PC-3 (cell line): ENCODE measurements at regions not wholly inside any gene's neighbourhood (a gene's known extent, or its start where the extent isn't known, plus 50 kb on each side); places are given as distances from the start of the nearest gene placed in this dataset.

Source experiments
- ATAC-seq: fragments of 200-7000 bp; cut with Tn5 transposase; 2 replicates; pipeline ENCODE4 v1.9.1; 2020; ENCODE audit warnings: mild to moderate bottlenecking, moderate library complexity
- BruUV-seq: library from RNA; stranded (reverse); fragments of 400-500 nt; replicated peaks from 2 replicates; lab custom pipeline; 2021; lab: Mats Ljungman, UMichigan
- CTCF ChIA-PET: fragments of 300-600 bp; sonication (Branson Sonifier 250); formaldehyde crosslinking; loops from one replicate; lab custom pipeline; 2022; ENCODE audit warnings: antibody characterized with exemption; lab: Charles Lee
- POLR2A ChIA-PET: fragments of 300-600 bp; sonication (Branson Sonifier 250); formaldehyde crosslinking; loops from one replicate; lab custom pipeline; 2022; ENCODE audit warnings: antibody characterized with exemption; ENCODE audit not compliant: unreplicated experiment; lab: Charles Lee
- DNase-seq: peaks from one replicate; pipeline ENCODE4 v3.0.0-alpha.2; 2015
- H2AFZ ChIP-seq: fragments of 300-600 bp; sonication (generic); 2 replicates; pipeline ENCODE4 v1.6.0; 2016; ENCODE audit warnings: antibody characterized with exemption, low read length
- H3F3A ChIP-seq: fragments of 300-600 bp; sonication (generic); one replicate; pipeline ENCODE4 v1.6.0; 2017; ENCODE audit warnings: antibody characterized with exemption, low read length, control low read depth, mild to moderate bottlenecking; ENCODE audit not compliant: unreplicated experiment
- H3K27ac ChIP-seq: fragments of 300-600 bp; sonication (generic); 2 replicates; pipeline ENCODE4 v1.5.1; 2016; ENCODE audit warnings: mild to moderate bottlenecking, low read length
- H3K27me3 ChIP-seq: fragments of 300-600 bp; sonication (generic); 2 replicates; pipeline ENCODE4 v1.6.1; 2016; ENCODE audit warnings: low read length, mixed read lengths
- H3K36me3 ChIP-seq: fragments of 300-600 bp; sonication (generic); 2 replicates; pipeline ENCODE4 v1.6.1; 2016; ENCODE audit warnings: low read depth, mixed run types, low read length, mixed read lengths
- H3K4me1 ChIP-seq: fragments of 300-600 bp; sonication (generic); 2 replicates; pipeline ENCODE4 v1.5.1; 2016; ENCODE audit warnings: low read length; ENCODE audit not compliant: insufficient read depth
- H3K4me2 ChIP-seq: fragments of 300-600 bp; sonication (generic); 2 replicates; pipeline ENCODE4 v1.6.0; 2016; ENCODE audit warnings: low read length
- H3K4me3 ChIP-seq: fragments of 300-600 bp; sonication (generic); 2 replicates; pipeline ENCODE4 v1.5.1; 2016; ENCODE audit warnings: mild to moderate bottlenecking, low read length, mixed read lengths
- H3K79me2 ChIP-seq: fragments of 300-600 bp; sonication (generic); 2 replicates; pipeline ENCODE4 v1.6.1; 2017; ENCODE audit warnings: low read length, mixed read lengths
- H3K9ac ChIP-seq: fragments of 300-600 bp; sonication (generic); 2 replicates; pipeline ENCODE4 v1.6.0; 2016; ENCODE audit warnings: mild to moderate bottlenecking, low read length
- H3K9me2 ChIP-seq: fragments of 300-600 bp; sonication (generic); replicated peaks from 2 replicates; pipeline ENCODE4 v1.6.1; 2016; ENCODE audit warnings: mixed run types, low read length, mixed read lengths
- H3K9me3 ChIP-seq: fragments of 300-600 bp; sonication (generic); 2 replicates; pipeline ENCODE4 v1.6.1; 2016; ENCODE audit warnings: low read length, mixed read lengths
- H4K20me1 ChIP-seq: fragments of 300-600 bp; sonication (generic); 2 replicates; pipeline ENCODE4 v1.6.1; 2016; ENCODE audit warnings: low read length, mixed read lengths
- CTCF ChIP-seq: fragments of 300-600 bp; sonication (generic); conservative IDR thresholded peaks from 2 replicates; pipeline ENCODE4 v1.5.1; 2017; ENCODE audit warnings: antibody characterized with exemption, low read depth, mild to moderate bottlenecking, low read length
- EZH2 ChIP-seq: fragments of 300-600 bp; sonication (generic); IDR thresholded peaks from one replicate; pipeline ENCODE4 v1.6.1; 2017; ENCODE audit warnings: antibody characterized with exemption, mild to moderate bottlenecking, low read length; ENCODE audit not compliant: unreplicated experiment
- EZH2phosphoT487 ChIP-seq: fragments of 300-600 bp; sonication (generic); IDR thresholded peaks from 2 replicates; pipeline ENCODE4 v1.6.1; 2018; ENCODE audit warnings: mild to moderate bottlenecking, antibody characterized with exemption, low read length, borderline replicate concordance
- intact Hi-C: fragments of 100-400 bp; cut with micrococcal nuclease; formaldehyde crosslinking; loops from 2 replicates; pipeline ENCODE4 v1.9.0; 2023

DNA sequence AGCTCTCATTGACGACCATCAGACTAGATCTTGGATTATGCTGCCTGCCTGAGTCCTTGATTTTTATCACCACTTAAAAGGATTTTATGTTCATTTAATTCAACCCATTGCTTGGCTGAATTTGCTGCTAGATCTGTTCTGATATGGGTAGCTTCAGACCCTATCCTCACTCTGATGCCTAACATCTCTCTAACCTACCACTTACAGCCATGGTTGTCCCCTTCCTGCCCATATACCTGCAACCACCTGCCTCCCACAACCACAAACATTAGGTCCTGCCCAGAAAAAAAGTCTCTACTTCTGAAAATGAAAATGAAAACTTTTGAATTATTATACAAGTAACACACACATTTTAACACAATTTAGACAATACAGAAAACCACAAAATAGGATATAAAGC is 310.8 kb downstream of the HNRNPD start:
- Histone ChIP-seq H3K4me2 (no peak overlapping the region), H3K27ac (no peak overlapping the region), H3K4me3 (no peak overlapping the region), H3K9me3 (no peaks in the 10 kb centered on the region), H3K79me2 (no peaks in the 10 kb centered on the region), H3K4me1 (no peaks in the 10 kb centered on the region), H3F3A (no peaks in the 10 kb centered on the region), H4K20me1 (no peaks in the 10 kb centered on the region), H3K27me3 (no peaks in the 10 kb centered on the region; the same call in 1 of the 2 replicates), H2AFZ (no peak overlapping the region), H3K9me2 (no peaks in the 10 kb centered on the region), H3K9ac (no peak overlapping the region), H3K36me3 (no peaks in the 10 kb centered on the region)
- DNase-seq (no peak), ATAC-seq (no peak)
- BruUV-seq, result no TSS peak
- no peak for TF ChIP-seq EZH2
- TF ChIP-seq EZH2phosphoT487, result no peak
- no peak for TF ChIP-seq CTCF
- ChIA-PET CTCF (no interaction called here), POLR2A (no interaction called here)
- intact Hi-C loops, result no loop called here

DNA sequence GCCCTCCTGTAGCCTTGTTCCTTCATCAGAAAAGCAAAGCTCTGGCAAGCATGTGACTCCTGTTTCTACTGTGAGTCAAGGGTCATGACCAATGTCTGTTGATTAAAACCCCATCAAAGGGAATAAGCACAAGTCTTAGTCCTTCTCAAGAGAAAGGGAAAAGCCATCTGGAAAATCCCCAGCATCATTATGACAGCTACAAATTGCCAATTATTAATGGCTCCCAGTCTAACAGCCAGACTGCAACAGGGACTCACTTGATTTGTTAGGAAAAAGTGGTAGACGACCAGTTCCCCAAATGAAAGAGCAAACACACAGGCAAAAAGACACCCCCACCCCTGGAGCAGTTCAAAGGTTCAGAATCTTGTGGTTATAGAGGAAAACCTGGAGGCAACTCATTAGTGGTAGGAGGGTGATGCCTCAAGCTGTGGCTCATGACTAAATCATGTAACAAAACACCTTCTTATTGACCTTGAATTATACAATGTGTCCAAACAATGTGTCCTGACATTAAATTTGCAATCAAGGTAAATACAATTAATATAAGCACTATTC is 315.7 kb downstream of the HNRNPD start:
- no peaks in the 10 kb centered on the region for H4K20me1 ChIP-seq
- no peak overlapping the region for H3K4me3 ChIP-seq
- H3K27ac ChIP-seq, result no peak overlapping the region
- H3K36me3 ChIP-seq, result no peaks in the 10 kb centered on the region
- H2AFZ ChIP-seq, result no peak overlapping the region
- H3K9ac ChIP-seq, result no peak overlapping the region
- no peaks in the 10 kb centered on the region for H3F3A ChIP-seq
- intact Hi-C loops, result no loop called here
- no TSS peak for BruUV-seq
- CTCF ChIA-PET, result no interaction called here
- ATAC-seq (no peak), DNase-seq (no peak)
- H3K4me2 ChIP-seq, result no peak overlapping the region
- POLR2A ChIA-PET, result no interaction called here
- H3K4me1 ChIP-seq, result no peaks in the 10 kb centered on the region
- H3K79me2 ChIP-seq, result no peaks in the 10 kb centered on the region
- TF ChIP-seq EZH2phosphoT487 (no peak), EZH2 (no peak), CTCF (no peak)
- no peaks in the 10 kb centered on the region for H3K9me2 ChIP-seq
- no peaks in the 10 kb centered on the region; the same call in 1 of the 2 replicates for H3K27me3 ChIP-seq
- no peaks in the 10 kb centered on the region for H3K9me3 ChIP-seq

- DNase-seq (no peak), ATAC-seq (no peak)
- Histone ChIP-seq H3K36me3 (no peaks in the 10 kb centered on the region), H3F3A (no peaks in the 10 kb centered on the region), H3K9me3 (no peaks in the 10 kb centered on the region), H3K9ac (no peak overlapping the region), H3K4me1 (no peaks in the 10 kb centered on the region), H3K9me2 (no peaks in the 10 kb centered on the region), H3K27me3 (no peaks in the 10 kb centered on the region; the same call in 1 of the 2 replicates), H4K20me1 (no peaks in the 10 kb centered on the region), H3K27ac (no peak overlapping the region), H3K4me2 (no peak overlapping the region), H3K79me2 (no peaks in the 10 kb centered on the region), H3K4me3 (no peak overlapping the region), H2AFZ (no peak overlapping the region)
- ChIA-PET POLR2A (no interaction called here), CTCF (no interaction called here)
- TF ChIP-seq CTCF (no peak), EZH2phosphoT487 (no peak), EZH2 (no peak)
- intact Hi-C loops, result no loop called here
- no TSS peak for BruUV-seq
These were observed 318.6 kb downstream of the HNRNPD start for GRCh38 chr4:82055156-82055555.
